ENCODE measurements at regions not wholly inside any gene's neighbourhood (a gene's known extent, or its start where the extent isn't known, plus 50 kb on each side); places are given as distances from the start of the nearest gene placed in this dataset.

DNA sequence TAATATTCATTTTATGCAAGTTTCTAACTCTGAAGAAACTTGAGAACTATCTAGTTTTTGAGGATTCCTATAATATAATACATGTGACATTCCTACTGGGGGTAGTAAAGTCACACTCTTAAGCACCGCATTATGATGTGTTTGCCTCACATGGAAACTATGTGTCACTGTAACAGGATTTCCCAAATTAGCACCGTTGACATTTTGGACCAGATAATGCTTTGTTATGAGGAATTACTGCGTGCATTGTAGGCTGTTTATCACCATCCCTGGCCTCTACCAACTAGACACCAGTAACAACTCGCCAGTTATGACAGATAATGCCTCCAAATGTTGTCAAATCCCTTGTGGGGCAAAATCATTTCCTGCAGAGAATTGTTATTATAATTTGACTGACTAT, 267.8 kb downstream of the RAP2B start:
- no CpG with 5 or more reads among the region's 4 CpGs for WGBS (ENCODE audit: insufficient coverage)
- no peaks in the 10 kb centered on the region for H3K79me2 ChIP-seq (ENCODE audit: control insufficient read depth, insufficient read depth, low read length)
- no peak overlapping the region for H3K27ac ChIP-seq (ENCODE audit: low read length in 2 of 2)
- Mint-ChIP-seq H3K4me3 (no peak overlapping the region), H3K27ac (no peak overlapping the region), H3K9me3 (ENCODE audit: insufficient read depth) (no peaks in the 10 kb centered on the region), H3K4me1 (no peaks in the 10 kb centered on the region), H3K27me3 (peaks cover 4% of the 10 kb centered on the region)
- no peaks in the 10 kb centered on the region for H3K36me3 ChIP-seq (replicated peaks in 1 of 2; ENCODE audit: control extremely low read depth in 1 of 2, control insufficient read depth in 1 of 2, extremely low read depth in 1 of 2, insufficient read depth in 2 of 2, low read length in 1 of 2)
- peaks cover 0 to 3% (median 0%) of the 10 kb centered on the region in 4 experiments for H3K27me3 ChIP-seq (replicated peaks in 1 of 4; ENCODE audit: control extremely low read depth in 1 of 4, control insufficient read depth in 3 of 4, insufficient read depth in 4 of 4, low read length in 3 of 4)
- H3K9me3 ChIP-seq (ENCODE audit: control extremely low read depth in 1 of 3, control insufficient read depth in 2 of 3, insufficient read depth in 1 of 3, low read length in 2 of 3): no peaks in the 10 kb centered on the region
- no peaks in the 10 kb centered on the region for H4K20me1 ChIP-seq (ENCODE audit: control insufficient read depth, insufficient read depth, low read length, poor library complexity, severe bottlenecking)
- no peak overlapping the region for H3K4me2 ChIP-seq (replicated peaks; ENCODE audit: low read depth, low read length, poor library complexity, severe bottlenecking)
- no peaks in the 10 kb centered on the region for H3K4me1 ChIP-seq (ENCODE audit: control insufficient read depth in 2 of 2, insufficient read depth in 2 of 2, low read length in 2 of 2)
- intact Hi-C loops (cut with micrococcal nuclease): no loop called here
- ChIA-PET POLR2A (no interaction called here), CTCF (no interaction called here)
- no peak for ATAC-seq (ENCODE audit: low read depth)
- H3K4me3 ChIP-seq (ENCODE audit: control extremely low read depth in 1 of 5, extremely low read depth in 1 of 5, insufficient read depth in 1 of 5, low read depth in 2 of 5, low read length in 4 of 5): no peak overlapping the region
- no peak overlapping the region for H2AFZ ChIP-seq (ENCODE audit: insufficient read depth, low read depth, low read length, poor library complexity, severe bottlenecking)
- no peak for DNase-seq
- no peak overlapping the region for H3K9ac ChIP-seq (ENCODE audit: low read length)
- no peak for TF ChIP-seq EZH2 (IDR thresholded peaks at IDR 0.05; ENCODE audit: borderline replicate concordance, insufficient read depth, low read depth, low read length, poor library complexity, severe bottlenecking)
- TF ChIP-seq, protein P1, sequence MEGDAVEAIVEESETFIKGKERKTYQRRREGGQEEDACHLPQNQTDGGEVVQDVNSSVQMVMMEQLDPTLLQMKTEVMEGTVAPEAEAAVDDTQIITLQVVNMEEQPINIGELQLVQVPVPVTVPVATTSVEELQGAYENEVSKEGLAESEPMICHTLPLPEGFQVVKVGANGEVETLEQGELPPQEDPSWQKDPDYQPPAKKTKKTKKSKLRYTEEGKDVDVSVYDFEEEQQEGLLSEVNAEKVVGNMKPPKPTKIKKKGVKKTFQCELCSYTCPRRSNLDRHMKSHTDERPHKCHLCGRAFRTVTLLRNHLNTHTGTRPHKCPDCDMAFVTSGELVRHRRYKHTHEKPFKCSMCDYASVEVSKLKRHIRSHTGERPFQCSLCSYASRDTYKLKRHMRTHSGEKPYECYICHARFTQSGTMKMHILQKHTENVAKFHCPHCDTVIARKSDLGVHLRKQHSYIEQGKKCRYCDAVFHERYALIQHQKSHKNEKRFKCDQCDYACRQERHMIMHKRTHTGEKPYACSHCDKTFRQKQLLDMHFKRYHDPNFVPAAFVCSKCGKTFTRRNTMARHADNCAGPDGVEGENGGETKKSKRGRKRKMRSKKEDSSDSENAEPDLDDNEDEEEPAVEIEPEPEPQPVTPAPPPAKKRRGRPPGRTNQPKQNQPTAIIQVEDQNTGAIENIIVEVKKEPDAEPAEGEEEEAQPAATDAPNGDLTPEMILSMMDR (IDR thresholded peaks at IDR 0.05): no peak

DNA sequence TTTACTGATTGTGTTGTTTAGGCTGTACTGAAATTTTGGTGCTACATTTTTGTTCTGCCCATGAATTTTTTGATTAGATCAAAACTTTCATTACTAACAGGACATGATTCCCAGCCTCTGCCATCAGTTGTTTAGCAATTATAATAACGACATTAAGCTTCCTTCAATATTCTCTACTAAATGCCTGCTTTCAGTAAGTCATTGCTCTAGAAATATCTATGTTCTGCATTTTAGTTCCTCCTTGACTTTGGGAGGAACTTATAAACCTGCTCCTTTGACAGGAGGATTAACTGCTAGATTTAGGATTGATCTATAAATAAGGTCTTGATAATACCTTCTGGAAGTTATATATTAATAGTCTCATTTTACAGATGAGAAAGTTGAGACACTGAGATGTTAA, 269.1 kb downstream of the RAP2B start:
- CTCF ChIA-PET: no interaction called here
- Mint-ChIP-seq H3K4me1 (no peaks in the 10 kb centered on the region), H3K27ac (no peak overlapping the region), H3K4me3 (no peak overlapping the region), H3K27me3 (peaks cover 4% of the 10 kb centered on the region), H3K9me3 (ENCODE audit: insufficient read depth) (no peaks in the 10 kb centered on the region)
- H2AFZ ChIP-seq (ENCODE audit: insufficient read depth, low read depth, low read length, poor library complexity, severe bottlenecking): no peak overlapping the region
- TF ChIP-seq, protein P1 (IDR thresholded peaks at IDR 0.05): no peak
- no peak for TF ChIP-seq EZH2 (IDR thresholded peaks at IDR 0.05; ENCODE audit: borderline replicate concordance, insufficient read depth, low read depth, low read length, poor library complexity, severe bottlenecking)
- DNase-seq (no peak), ATAC-seq (ENCODE audit: low read depth) (no peak)
- H3K36me3 ChIP-seq (replicated peaks in 1 of 2; ENCODE audit: control extremely low read depth in 1 of 2, control insufficient read depth in 1 of 2, extremely low read depth in 1 of 2, insufficient read depth in 2 of 2, low read length in 1 of 2): no peaks in the 10 kb centered on the region
- no peaks in the 10 kb centered on the region for H4K20me1 ChIP-seq (ENCODE audit: control insufficient read depth, insufficient read depth, low read length, poor library complexity, severe bottlenecking)
- POLR2A ChIA-PET: no interaction called here
- intact Hi-C loops (cut with micrococcal nuclease): no loop called here
- peaks cover 0 to 3% (median 0%) of the 10 kb centered on the region in 4 experiments for H3K27me3 ChIP-seq (replicated peaks in 1 of 4; ENCODE audit: control extremely low read depth in 1 of 4, control insufficient read depth in 3 of 4, insufficient read depth in 4 of 4, low read length in 3 of 4)
- no peak overlapping the region for H3K4me3 ChIP-seq (ENCODE audit: control extremely low read depth in 1 of 5, extremely low read depth in 1 of 5, insufficient read depth in 1 of 5, low read depth in 2 of 5, low read length in 4 of 5)
- H3K27ac ChIP-seq (ENCODE audit: low read length in 2 of 2): no peak overlapping the region
- no peaks in the 10 kb centered on the region for H3K9me3 ChIP-seq (ENCODE audit: control extremely low read depth in 1 of 3, control insufficient read depth in 2 of 3, insufficient read depth in 1 of 3, low read length in 2 of 3)
- no peaks in the 10 kb centered on the region for H3K79me2 ChIP-seq (ENCODE audit: control insufficient read depth, insufficient read depth, low read length)
- H3K4me2 ChIP-seq (replicated peaks; ENCODE audit: low read depth, low read length, poor library complexity, severe bottlenecking): no peak overlapping the region
- H3K9ac ChIP-seq (ENCODE audit: low read length): no peak overlapping the region
- H3K4me1 ChIP-seq (ENCODE audit: control insufficient read depth in 2 of 2, insufficient read depth in 2 of 2, low read length in 2 of 2): no peaks in the 10 kb centered on the region
- WGBS (ENCODE audit: insufficient coverage): no CpG with 5 or more reads among the region's 1 CpG
